ENCODE measurements at regions not wholly inside any gene's neighbourhood (a gene's known extent, or its start where the extent isn't known, plus 50 kb on each side); places are given as distances from the start of the nearest gene placed in this dataset.
A peak's percentile ranks its signal among the peaks of the same experiment; 100 is the strongest.

DNA sequence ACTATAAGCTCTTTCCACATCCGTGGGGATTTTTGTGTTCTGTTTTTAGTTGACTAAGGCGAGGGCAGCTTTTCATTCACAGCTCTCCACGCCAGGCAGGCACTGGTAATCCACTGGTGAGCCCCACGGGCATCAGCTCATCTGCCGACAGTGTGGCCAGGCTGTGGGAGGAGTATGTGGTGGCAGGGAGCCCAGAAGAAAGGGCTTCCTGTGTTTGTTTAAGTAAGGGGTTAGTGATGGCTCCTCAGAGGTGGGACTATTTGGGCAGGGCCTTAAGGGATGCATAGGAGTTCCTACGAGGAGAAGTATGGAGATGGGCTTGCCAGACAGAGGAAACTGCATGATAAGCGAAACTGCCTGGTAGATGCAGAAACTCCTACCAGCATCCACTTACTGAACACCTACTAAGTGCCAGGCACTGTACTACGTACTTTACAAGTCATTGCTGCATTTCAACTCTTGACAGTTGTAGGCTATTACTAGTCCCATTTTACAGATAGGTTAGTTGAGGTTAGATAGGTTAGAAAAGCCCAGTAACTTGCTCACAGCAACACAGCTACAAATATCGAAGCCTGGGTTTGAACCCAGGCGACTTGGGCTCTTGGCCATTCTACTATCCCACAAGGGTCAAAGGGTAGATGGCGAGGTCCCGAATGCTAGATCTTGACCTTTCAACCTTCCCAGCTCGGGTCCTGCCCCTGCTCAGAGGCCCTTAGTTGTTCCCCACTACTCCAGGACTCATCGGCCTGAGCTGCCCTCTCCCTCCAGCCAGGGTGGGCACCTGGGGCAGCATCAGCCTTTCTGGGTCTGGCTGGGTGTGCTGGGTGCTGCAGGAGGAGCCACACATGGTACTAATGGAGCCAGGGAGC lies 55.1 kb downstream of the CEBPB start:
- peaks cover 0 to 52% (median 22%) of the 10 kb centered on the region in 4 donors for H3K4me1 ChIP-seq
- intact Hi-C loops (cut with DNase I), result no loop called here
- H3K27me3 ChIP-seq, result no peaks in the 10 kb centered on the region
- no peaks in the 10 kb centered on the region for H3K36me3 ChIP-seq
- TF ChIP-seq POLR2A (IDR thresholded peaks at IDR 0.05), result no peak
- TF ChIP-seq, protein P1, sequence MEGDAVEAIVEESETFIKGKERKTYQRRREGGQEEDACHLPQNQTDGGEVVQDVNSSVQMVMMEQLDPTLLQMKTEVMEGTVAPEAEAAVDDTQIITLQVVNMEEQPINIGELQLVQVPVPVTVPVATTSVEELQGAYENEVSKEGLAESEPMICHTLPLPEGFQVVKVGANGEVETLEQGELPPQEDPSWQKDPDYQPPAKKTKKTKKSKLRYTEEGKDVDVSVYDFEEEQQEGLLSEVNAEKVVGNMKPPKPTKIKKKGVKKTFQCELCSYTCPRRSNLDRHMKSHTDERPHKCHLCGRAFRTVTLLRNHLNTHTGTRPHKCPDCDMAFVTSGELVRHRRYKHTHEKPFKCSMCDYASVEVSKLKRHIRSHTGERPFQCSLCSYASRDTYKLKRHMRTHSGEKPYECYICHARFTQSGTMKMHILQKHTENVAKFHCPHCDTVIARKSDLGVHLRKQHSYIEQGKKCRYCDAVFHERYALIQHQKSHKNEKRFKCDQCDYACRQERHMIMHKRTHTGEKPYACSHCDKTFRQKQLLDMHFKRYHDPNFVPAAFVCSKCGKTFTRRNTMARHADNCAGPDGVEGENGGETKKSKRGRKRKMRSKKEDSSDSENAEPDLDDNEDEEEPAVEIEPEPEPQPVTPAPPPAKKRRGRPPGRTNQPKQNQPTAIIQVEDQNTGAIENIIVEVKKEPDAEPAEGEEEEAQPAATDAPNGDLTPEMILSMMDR (IDR thresholded peaks at IDR 0.05), result no peak
- WGBS (ENCODE audit: insufficient coverage, low coverage, low lambda C conversion rate, missing lambda C conversion rate), result 35% methylated on average over 9 of the region's 14 CpGs
- H3K4me3 ChIP-seq, result no peak overlapping the region
- ATAC-seq (peak; percentile 9 to 41 (median 32)), DNase-seq (no peak)
- peak overlapping the region in 1 of 3 donors; percentile 29 for H3K27ac ChIP-seq
- no peaks in the 10 kb centered on the region for H3K9me3 ChIP-seq

DNA sequence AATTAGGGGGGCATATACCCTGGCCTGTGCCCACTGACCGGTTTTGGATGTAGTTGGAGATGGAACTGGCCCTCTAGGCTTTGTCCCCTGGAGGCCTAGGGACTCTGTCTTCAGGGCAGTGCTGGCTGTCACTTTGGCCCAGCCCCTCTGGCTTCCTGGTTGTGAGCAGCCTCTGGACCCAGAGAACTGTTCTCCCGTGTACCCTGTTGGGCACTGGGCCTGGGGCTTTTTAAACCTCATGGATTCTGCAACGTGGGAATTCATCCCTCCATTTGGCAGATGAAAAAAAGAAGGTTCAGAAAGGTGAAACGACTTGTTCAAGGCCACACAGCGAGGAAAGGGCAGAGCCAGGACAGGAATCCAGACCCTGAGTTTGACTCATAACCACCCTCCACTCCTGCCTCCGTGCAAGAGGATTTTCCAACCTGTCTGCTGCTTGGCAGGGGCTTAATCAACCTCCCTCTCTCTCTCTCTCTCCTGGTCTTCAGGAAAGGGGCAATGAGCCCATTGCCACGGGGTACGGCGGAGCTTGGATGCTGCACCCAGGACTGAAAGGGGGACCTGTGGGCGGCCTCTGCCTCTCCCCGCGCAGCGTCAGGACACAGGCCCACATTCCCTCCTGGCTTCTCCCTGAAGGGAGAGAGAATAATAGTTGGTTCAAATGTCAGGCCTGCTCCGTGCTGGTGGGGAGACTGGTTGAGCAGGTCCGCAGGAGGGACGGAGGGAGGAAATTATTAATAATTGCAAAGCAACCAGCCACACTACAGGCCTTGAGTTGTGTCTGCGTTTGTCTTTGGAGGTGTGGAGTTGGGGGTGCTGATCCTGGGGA lies 56.0 kb downstream of the CEBPB start:
- intact Hi-C loops (cut with DNase I), result no loop called here
- Histone ChIP-seq H3K36me3 (no peaks in the 10 kb centered on the region), H3K9me3 (no peaks in the 10 kb centered on the region), H3K4me3 (no peak overlapping the region), H3K27ac (peak overlapping the region in 1 of 3 donors; percentile 29), H3K27me3 (no peaks in the 10 kb centered on the region), H3K4me1 (peaks cover 0 to 58% (median 22%) of the 10 kb centered on the region in 4 donors)
- no peak for DNase-seq
- 50% methylated on average over 5 of the region's 17 CpGs for WGBS (ENCODE audit: insufficient coverage, low coverage, low lambda C conversion rate, missing lambda C conversion rate)
- TF ChIP-seq, protein P1 (IDR thresholded peaks at IDR 0.05), result no peak
- no peak for TF ChIP-seq POLR2A (IDR thresholded peaks at IDR 0.05)
- peak; percentile 4 to 18 (median 12) for ATAC-seq

DNA sequence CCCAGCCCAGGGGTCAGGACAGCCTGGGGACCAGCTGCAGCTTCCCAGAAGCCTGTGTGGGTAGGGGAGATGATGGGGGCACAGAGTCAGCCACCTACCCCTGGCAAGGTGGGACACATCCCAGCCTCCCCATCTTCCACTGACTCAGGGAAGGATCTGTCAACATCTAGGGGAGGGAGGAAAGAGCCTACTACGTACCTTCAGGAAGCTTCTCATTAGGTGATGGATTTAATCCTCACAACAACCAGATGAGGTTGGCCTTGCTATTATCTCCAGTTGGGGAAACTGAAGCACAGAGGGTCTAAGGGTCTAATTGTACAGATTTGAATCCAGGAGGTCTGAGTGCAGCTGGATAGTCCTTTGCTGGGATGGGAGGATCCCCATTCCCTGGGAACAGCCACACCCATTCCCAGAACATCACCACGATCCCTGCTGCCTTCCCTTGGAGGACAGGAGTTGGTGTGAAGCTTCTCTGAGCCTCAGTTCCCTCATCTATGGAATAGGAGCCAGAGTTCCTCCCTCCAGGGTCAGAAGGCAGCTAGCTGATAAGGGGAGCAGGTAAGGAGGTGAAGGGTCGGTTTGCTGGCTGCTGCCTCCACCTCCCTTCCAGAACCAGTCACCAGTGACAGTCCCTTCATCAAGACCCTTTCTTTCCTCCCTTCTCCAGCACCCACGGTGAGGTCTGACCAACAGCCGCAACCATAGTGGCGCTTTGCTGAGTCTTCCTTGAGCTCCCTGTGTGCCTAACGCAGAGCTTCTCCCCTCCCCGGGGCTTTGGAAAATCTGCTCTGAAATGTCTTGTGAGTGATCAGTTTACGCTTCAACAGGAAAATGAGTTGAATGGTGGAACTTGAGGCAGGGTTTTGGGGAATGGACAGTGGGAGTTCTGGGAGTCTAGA lies 56.8 kb downstream of the CEBPB start:
- H3K9me3 ChIP-seq, result no peaks in the 10 kb centered on the region
- TF ChIP-seq, protein P1 (IDR thresholded peaks at IDR 0.05), result no peak
- no peak for TF ChIP-seq POLR2A (IDR thresholded peaks at IDR 0.05)
- WGBS (ENCODE audit: insufficient coverage, low coverage, low lambda C conversion rate, missing lambda C conversion rate), result 88% methylated on average over 3 of the region's 9 CpGs
- intact Hi-C loops (cut with DNase I), result no loop called here
- no peaks in the 10 kb centered on the region for H3K36me3 ChIP-seq
- peak overlapping the region in 1 of 3 donors; percentile 56 for H3K27ac ChIP-seq
- H3K27me3 ChIP-seq, result no peaks in the 10 kb centered on the region
- peaks cover 0 to 58% (median 22%) of the 10 kb centered on the region in 4 donors for H3K4me1 ChIP-seq
- DNase-seq, result no peak
- no peak for ATAC-seq
- no peak overlapping the region for H3K4me3 ChIP-seq

DNA sequence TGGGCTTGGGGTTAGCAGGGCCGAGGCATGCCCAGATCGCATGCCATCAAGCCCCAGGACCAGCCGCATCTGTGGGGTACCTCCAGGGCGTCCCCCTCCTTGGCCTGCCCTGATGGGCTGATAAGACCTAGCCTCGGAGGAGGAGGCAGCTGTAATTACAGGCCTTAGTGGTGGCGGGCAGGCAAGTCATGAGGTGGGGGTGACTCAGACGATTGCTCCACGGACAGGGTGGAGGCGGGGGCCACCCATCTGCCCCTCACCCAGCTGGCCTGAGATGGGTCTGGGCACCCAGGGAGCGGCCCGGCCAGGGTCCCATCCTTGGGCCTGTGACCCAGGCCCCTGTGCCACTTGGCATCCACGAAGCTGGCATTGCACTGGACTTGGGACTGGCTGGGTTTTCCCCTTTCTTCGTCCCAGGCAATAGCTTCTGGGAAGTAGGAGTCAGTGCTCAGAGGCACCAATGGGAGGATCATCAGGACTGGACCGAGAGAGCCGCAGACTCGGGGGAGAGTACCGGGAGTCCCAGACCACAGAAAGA lies 57.5 kb downstream of the CEBPB start:
- Histone ChIP-seq H3K4me1 (peaks cover 0 to 58% (median 22%) of the 10 kb centered on the region in 4 donors), H3K9me3 (no peaks in the 10 kb centered on the region), H3K27me3 (no peaks in the 10 kb centered on the region), H3K27ac (peak overlapping the region in 1 of 3 donors; percentile 56), H3K4me3 (no peak overlapping the region), H3K36me3 (no peaks in the 10 kb centered on the region)
- intact Hi-C loops (cut with DNase I), result no loop called here
- 29% methylated on average over 7 of the region's 17 CpGs for WGBS (ENCODE audit: insufficient coverage, low coverage, low lambda C conversion rate, missing lambda C conversion rate)
- peak; percentile 53 to 72 (median 65) for ATAC-seq
- TF ChIP-seq, protein P1 (IDR thresholded peaks at IDR 0.05), result no peak
- no peak for TF ChIP-seq POLR2A (IDR thresholded peaks at IDR 0.05)
- DNase-seq, result peak in 2 of 3 donors; percentile 62 to 66

All from right lobe of liver (tissue), 6 donors.